Tibial nerve (tissue), 4 donors: ENCODE measurements at regions not wholly inside any gene's neighbourhood (a gene's known extent, or its start where the extent isn't known, plus 50 kb on each side); places are given as distances from the start of the nearest gene placed in this dataset.

Experiments
- DNase-seq, 2 donors: peaks; one replicate each; pipeline ENCODE4 v3.0.0-alpha.2; 2019; ENCODE audit warnings: low spot score in 2 of 2
- H3K27ac ChIP-seq, 4 donors: fragments of 200-600 bp; sonication (generic) in 3 of 4; one replicate each; pipeline ENCODE4 v1.5.1; 2017 to 2019; ENCODE audit warnings: mild to moderate bottlenecking in 1 of 4
- H3K27me3 ChIP-seq, 2 donors: fragments of 200-600 bp; sonication (generic) in 1 of 2; one replicate each; pipeline versions ENCODE4 v1.5.1 to v1.6.0; 2017 to 2019
- H3K36me3 ChIP-seq, 3 donors: fragments of 200-600 bp; sonication (generic); one replicate each; pipeline ENCODE4 v1.5.1; 2018 to 2019
- H3K4me1 ChIP-seq, 4 donors: fragments of 200-600 bp; sonication (generic) in 3 of 4; one replicate each; pipeline ENCODE4 v1.5.1; 2017 to 2019
- H3K4me3 ChIP-seq, 4 donors: fragments of 200-600 bp; sonication (generic) in 3 of 4; one replicate each; pipeline ENCODE4 v1.5.1; 2017 to 2019; ENCODE audit warnings: mild to moderate bottlenecking in 1 of 4, moderate library complexity in 1 of 4
- H3K9me3 ChIP-seq, 4 donors: fragments of 200-600 bp; sonication (generic) in 3 of 4; one replicate each; pipeline ENCODE4 v1.5.1; 2017 to 2019
- EP300 ChIP-seq, 2 donors: sonication (generic); formaldehyde crosslinking; IDR thresholded peaks; one replicate each; pipeline ENCODE4 v1.6.1; 2017; ENCODE audit warnings: antibody characterized with exemption in 2 of 2, mild to moderate bottlenecking in 1 of 2
- POLR2A ChIP-seq, 2 donors: fragments of 450-650 bp; IDR thresholded peaks; one replicate each; pipeline ENCODE4 v1.6.1; 2017; ENCODE audit warnings: antibody characterized with exemption in 2 of 2, mild to moderate bottlenecking in 2 of 2, moderate library complexity in 2 of 2
- WGBS, 2 donors: methylation state at CpG; one replicate each; pipeline ENCODE4 v1.1.5; 2018; 5-methylcytosine and 5-hydroxymethylcytosine counted together
- TF ChIP-seq, protein P1 (sequence below), 5 experiments: fragments of 200-600 bp in 3 of 5; fragments of 450-650 bp in 2 of 5; sonication (generic) in 3 of 5; IDR thresholded peaks; one replicate each; pipeline ENCODE4 v1.5.1; 2016 to 2019; ENCODE audit warnings: antibody characterized with exemption in 5 of 5, mild to moderate bottlenecking in 3 of 5, moderate library complexity in 2 of 5

DNA sequence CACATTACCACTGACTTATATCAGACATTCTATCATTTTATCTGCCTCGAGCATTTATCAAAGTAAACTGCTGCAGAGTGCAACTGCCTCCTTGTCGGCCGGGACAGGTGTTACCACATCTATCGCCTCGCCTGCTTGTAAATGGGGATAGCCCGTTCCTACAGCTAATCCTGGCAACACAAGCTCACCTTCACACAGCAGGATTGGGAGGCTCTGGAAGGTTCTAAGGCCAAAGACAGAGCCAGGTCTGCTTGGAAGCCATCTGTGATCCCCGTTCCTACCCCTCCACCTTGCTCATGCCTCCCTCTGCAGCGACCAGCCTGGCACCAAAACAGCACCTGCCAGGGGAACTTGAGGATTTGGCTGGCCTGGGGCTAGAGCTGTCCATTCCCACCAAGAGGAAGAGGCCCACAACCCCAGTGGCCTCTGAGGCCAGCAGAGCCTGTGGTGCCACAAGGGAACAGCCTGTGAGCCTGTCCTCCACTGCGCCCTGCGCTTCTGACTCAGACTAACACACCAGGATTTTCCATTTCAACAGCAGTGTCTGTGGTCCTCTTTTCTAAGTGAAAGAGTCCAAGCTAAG lies 114.8 kb upstream of the DIO3 start:
- no peak for DNase-seq
- Histone ChIP-seq H3K27me3 (no peaks in the 10 kb centered on the region), H3K4me1 (no peaks in the 10 kb centered on the region), H3K36me3 (no peaks in the 10 kb centered on the region), H3K9me3 (no peaks in the 10 kb centered on the region), H3K4me3 (no peak overlapping the region), H3K27ac (no peak overlapping the region)
- TF ChIP-seq POLR2A (IDR thresholded peaks at IDR 0.05), result no peak
- TF ChIP-seq EP300 (IDR thresholded peaks at IDR 0.05), result no peak
- TF ChIP-seq, protein P1, sequence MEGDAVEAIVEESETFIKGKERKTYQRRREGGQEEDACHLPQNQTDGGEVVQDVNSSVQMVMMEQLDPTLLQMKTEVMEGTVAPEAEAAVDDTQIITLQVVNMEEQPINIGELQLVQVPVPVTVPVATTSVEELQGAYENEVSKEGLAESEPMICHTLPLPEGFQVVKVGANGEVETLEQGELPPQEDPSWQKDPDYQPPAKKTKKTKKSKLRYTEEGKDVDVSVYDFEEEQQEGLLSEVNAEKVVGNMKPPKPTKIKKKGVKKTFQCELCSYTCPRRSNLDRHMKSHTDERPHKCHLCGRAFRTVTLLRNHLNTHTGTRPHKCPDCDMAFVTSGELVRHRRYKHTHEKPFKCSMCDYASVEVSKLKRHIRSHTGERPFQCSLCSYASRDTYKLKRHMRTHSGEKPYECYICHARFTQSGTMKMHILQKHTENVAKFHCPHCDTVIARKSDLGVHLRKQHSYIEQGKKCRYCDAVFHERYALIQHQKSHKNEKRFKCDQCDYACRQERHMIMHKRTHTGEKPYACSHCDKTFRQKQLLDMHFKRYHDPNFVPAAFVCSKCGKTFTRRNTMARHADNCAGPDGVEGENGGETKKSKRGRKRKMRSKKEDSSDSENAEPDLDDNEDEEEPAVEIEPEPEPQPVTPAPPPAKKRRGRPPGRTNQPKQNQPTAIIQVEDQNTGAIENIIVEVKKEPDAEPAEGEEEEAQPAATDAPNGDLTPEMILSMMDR (IDR thresholded peaks at IDR 0.05), result no peak
- 82 to 87% methylated on average over 10 of the region's 10 CpGs for WGBS, 2 donors

DNA sequence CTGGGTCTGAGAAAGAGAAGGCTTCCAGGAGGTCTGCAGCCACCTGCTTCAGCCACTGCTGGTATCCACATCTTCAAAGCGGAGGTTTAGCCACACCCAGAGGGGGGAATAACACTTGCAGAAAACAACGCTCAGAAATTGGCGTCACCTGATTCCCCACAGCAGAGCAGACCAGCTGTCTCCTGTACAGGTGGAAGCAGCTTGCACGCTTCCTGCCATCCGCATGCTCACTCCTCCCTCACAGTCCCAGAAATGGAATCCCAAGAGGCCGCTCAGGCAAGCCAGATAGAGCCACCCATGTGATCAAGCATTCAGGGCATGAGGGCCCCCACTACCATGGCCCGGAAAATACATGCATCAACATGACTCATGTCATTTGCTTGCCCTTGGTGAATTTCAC lies 112.2 kb upstream of the DIO3 start:
- no peak for DNase-seq
- 83 to 92% methylated on average over 7 of the region's 7 CpGs for WGBS, 2 donors
- H3K4me3 ChIP-seq, result no peak overlapping the region
- H3K36me3 ChIP-seq, result no peaks in the 10 kb centered on the region
- H3K27me3 ChIP-seq, result no peaks in the 10 kb centered on the region
- H3K9me3 ChIP-seq, result no peaks in the 10 kb centered on the region
- H3K4me1 ChIP-seq, result no peaks in the 10 kb centered on the region
- TF ChIP-seq EP300 (IDR thresholded peaks at IDR 0.05), result no peak
- TF ChIP-seq POLR2A (IDR thresholded peaks at IDR 0.05), result no peak
- TF ChIP-seq, protein P1 (IDR thresholded peaks at IDR 0.05), result no peak
- H3K27ac ChIP-seq, result no peak overlapping the region

DNA sequence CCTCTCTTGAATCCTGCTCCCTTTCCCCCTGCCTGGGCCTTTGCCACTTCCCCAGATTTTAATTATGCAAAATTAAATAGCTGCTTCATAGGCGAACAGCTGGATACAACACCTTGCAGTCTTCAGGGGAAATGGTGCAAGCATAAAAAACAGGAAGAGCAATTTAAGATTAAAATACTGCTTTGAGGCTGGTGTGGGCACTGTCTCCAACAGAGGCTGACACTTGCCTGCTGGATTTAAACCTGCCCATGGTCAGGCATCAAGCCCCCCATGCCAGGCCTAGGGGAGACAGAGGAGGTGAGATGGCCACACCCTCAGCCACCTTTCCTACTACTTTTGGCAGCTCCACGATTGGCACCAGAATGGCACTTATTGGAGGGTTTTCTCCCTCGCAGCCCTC lies 110.1 kb upstream of the DIO3 start:
- H3K4me1 ChIP-seq, result no peaks in the 10 kb centered on the region
- no peaks in the 10 kb centered on the region for H3K36me3 ChIP-seq
- no peak overlapping the region for H3K4me3 ChIP-seq
- WGBS, 2 donors, result 80 to 81% methylated on average over 3 of the region's 3 CpGs
- peaks cover 0 to 11% of the 10 kb centered on the region in 2 donors for H3K27me3 ChIP-seq
- DNase-seq, result no peak
- H3K9me3 ChIP-seq, result no peaks in the 10 kb centered on the region
- TF ChIP-seq POLR2A (IDR thresholded peaks at IDR 0.05), result no peak
- TF ChIP-seq EP300 (IDR thresholded peaks at IDR 0.05), result no peak
- TF ChIP-seq, protein P1 (IDR thresholded peaks at IDR 0.05), result no peak
- no peak overlapping the region for H3K27ac ChIP-seq

DNA sequence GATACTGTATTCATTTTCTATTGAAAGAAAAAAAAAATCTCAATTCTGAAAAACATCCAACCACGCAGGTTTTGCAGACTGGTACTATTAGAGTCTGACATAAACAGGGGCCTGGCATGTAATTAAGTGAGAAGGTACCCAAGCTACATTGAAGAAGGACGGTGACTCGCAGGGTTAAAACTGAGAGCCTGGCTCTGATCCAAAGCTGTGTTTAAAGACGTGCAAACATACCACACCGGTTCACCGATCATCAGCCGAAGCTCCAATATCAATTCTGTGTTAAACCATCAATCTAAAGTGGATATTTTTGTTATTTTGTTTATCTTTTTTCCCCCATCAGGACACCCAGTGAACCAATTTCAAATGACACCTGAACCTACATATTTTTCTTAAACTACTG lies 108.1 kb upstream of the DIO3 start:
- DNase-seq, result no peak
- Histone ChIP-seq H3K27ac (no peak overlapping the region), H3K27me3 (peaks cover 0 to 28% of the 10 kb centered on the region in 2 donors), H3K9me3 (no peaks in the 10 kb centered on the region), H3K4me3 (no peak overlapping the region), H3K36me3 (no peaks in the 10 kb centered on the region), H3K4me1 (peaks cover 0 to 9% (median 0%) of the 10 kb centered on the region in 4 donors)
- WGBS, 2 donors, result 65 to 66% methylated on average over 7 of the region's 7 CpGs
- TF ChIP-seq POLR2A (IDR thresholded peaks at IDR 0.05) (no peak), EP300 (IDR thresholded peaks at IDR 0.05) (no peak)
- TF ChIP-seq, protein P1 (IDR thresholded peaks at IDR 0.05), result no peak

DNA sequence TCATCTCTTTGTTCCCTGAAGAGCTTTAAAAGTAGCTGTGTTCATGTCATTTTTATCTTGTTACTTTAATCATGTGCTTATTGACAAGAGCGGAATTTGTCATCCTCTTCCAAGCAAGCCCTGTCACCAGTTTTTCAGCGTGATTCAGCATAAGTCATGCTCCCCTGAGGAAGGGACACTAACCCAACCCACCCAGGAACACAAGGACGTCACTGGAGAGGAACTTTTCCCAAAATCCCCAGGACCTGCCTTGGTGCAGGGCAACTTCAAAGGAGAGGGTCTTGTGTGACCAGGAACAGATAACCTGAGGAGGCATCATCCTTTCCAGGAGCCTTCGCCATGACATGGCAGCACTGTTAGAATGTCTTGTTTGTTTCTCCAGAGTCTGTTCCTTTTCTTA lies 107.1 kb upstream of the DIO3 start:
- H3K27me3 ChIP-seq, result peaks cover 0 to 38% of the 10 kb centered on the region in 2 donors
- DNase-seq, result no peak

More for the DNA sequence above, 107.1 kb upstream of the DIO3 start:
- Histone ChIP-seq H3K36me3 (no peaks in the 10 kb centered on the region), H3K27ac (no peak overlapping the region), H3K4me3 (no peak overlapping the region), H3K9me3 (no peaks in the 10 kb centered on the region), H3K4me1 (peaks cover 0 to 19% (median 3%) of the 10 kb centered on the region in 4 donors)
- TF ChIP-seq EP300 (IDR thresholded peaks at IDR 0.05) (no peak), POLR2A (IDR thresholded peaks at IDR 0.05) (no peak)
- TF ChIP-seq, protein P1 (IDR thresholded peaks at IDR 0.05), result no peak
- WGBS, 2 donors, result 79 to 80% methylated on average over 4 of the region's 4 CpGs
